Endothelial cell of umbilical vein (primary cell): ENCODE measurements at regions not wholly inside any gene's neighbourhood (a gene's known extent, or its start where the extent isn't known, plus 50 kb on each side); places are given as distances from the start of the nearest gene placed in this dataset.

Source experiments
- BruUV-seq: library from RNA; stranded (reverse); fragments of 400-500 nt; replicated peaks from 2 replicates; lab custom pipeline; 2021; lab: Mats Ljungman, UMichigan
- CTCF ChIA-PET: fragments of 300-600, 350-600 bp; sonication (Branson Sonifier 250); formaldehyde crosslinking; loops from one replicate; lab custom pipeline; 2021; ENCODE audit warnings: antibody characterized with exemption, inconsistent platforms; lab: Charles Lee
- POLR2A ChIA-PET: fragments of 300-600, 350-600 bp; sonication (Branson Sonifier 250); formaldehyde crosslinking; loops from one replicate; lab custom pipeline; 2021; ENCODE audit warnings: antibody characterized with exemption, inconsistent platforms; lab: Charles Lee
- DNase-seq: peaks from one replicate; pipeline ENCODE4 v3.0.0-alpha.2; 2011; ENCODE audit warnings: low read depth, low spot score
- FAIRE-seq: peaks from 2 replicates; lab custom pipeline; 2011; peaks lifted over from hg19 to GRCh38; lab: Jason Lieb, UNC
- H2AFZ ChIP-seq: 2 replicates; pipeline ENCODE4 v1.6.0; 2012; ENCODE audit warnings: low read depth, low read length, control low read depth, inconsistent platforms
- H3K27ac ChIP-seq: 2 replicates; pipeline ENCODE4 v1.5.1; 2011; ENCODE audit warnings: low read depth, mild to moderate bottlenecking, control low read depth, low read length, moderate library complexity; ENCODE audit not compliant: insufficient read depth
- H3K27me3 ChIP-seq, 2 experiments: 2 replicates each; pipeline versions ENCODE4 v1.6.0 to v1.6.1; 2011; ENCODE audit warnings: low read length in 2 of 2, mixed read lengths in 1 of 2; ENCODE audit not compliant: control insufficient read depth in 2 of 2, insufficient read depth in 2 of 2
- H3K36me3 ChIP-seq, 2 experiments: 2 replicates in 1 of 2; 3 replicates in 1 of 2; pipeline ENCODE4 v1.5.1; 2011; ENCODE audit warnings: low read length in 2 of 2, mild to moderate bottlenecking in 1 of 2, moderate library complexity in 1 of 2; ENCODE audit not compliant: control insufficient read depth in 2 of 2, insufficient read depth in 2 of 2; ENCODE audit errors: extremely low read depth in 1 of 2
- H3K4me1 ChIP-seq: 3 replicates; pipeline ENCODE4 v1.5.1; 2011; ENCODE audit warnings: mild to moderate bottlenecking, low read length; ENCODE audit not compliant: control insufficient read depth, insufficient read depth; ENCODE audit errors: extremely low read depth
- H3K4me2 ChIP-seq: 2 replicates; pipeline ENCODE4 v1.6.1; 2011; ENCODE audit warnings: low read length, control low read depth, mixed read lengths; ENCODE audit not compliant: insufficient read depth
- H3K4me3 ChIP-seq, 3 experiments: fragments of 200-600 bp in 1 of 3; sonication (generic), shearing (Covaris generic) in 1 of 3; replicated peaks in 1 of 3; 2 replicates each; pipeline ENCODE4 v1.5.1; 2011 to 2016; ENCODE audit warnings: control low read depth in 3 of 3, low read length in 3 of 3, mild to moderate bottlenecking in 2 of 3, inconsistent platforms in 1 of 3, low read depth in 1 of 3, moderate library complexity in 1 of 3; ENCODE audit not compliant: insufficient read depth in 1 of 3
- H3K79me2 ChIP-seq: 2 replicates; pipeline ENCODE4 v1.6.0; 2012; ENCODE audit warnings: low read length, inconsistent platforms; ENCODE audit not compliant: control insufficient read depth, insufficient read depth
- H3K9ac ChIP-seq: replicated peaks from 2 replicates; pipeline ENCODE3; 2011; ENCODE audit warnings: low read length, control low read depth; ENCODE audit not compliant: insufficient read depth; ENCODE audit errors: extremely low read depth
- H3K9me1 ChIP-seq: replicated peaks from 3 replicates; pipeline ENCODE4 v1.6.0; 2011; ENCODE audit warnings: mild to moderate bottlenecking, low read length; ENCODE audit not compliant: control insufficient read depth, insufficient read depth; ENCODE audit errors: extremely low read depth
- H3K9me3 ChIP-seq: replicated peaks from 2 replicates; pipeline ENCODE4 v1.5.1; 2012; ENCODE audit warnings: low read length, inconsistent platforms; ENCODE audit not compliant: control insufficient read depth, insufficient read depth
- H4K20me1 ChIP-seq: replicated peaks from 2 replicates; pipeline ENCODE3; 2011; ENCODE audit warnings: mild to moderate bottlenecking, low read length; ENCODE audit not compliant: control insufficient read depth, insufficient read depth; ENCODE audit errors: extremely low read depth
- CTCF ChIP-seq, 2 donors: IDR thresholded peaks; 1 replicate in 1 of 2; 2 replicates in 1 of 2; pipeline ENCODE4 v1.5.1; 2011; ENCODE audit warnings: low read length in 2 of 2, mild to moderate bottlenecking in 2 of 2, moderate library complexity in 2 of 2, control low read depth in 1 of 2, inconsistent platforms in 1 of 2, low read depth in 1 of 2; ENCODE audit not compliant: insufficient read depth in 1 of 2; ENCODE audit errors: extremely low read depth in 1 of 2
- EZH2 ChIP-seq: IDR thresholded peaks from 2 replicates; pipeline ENCODE4 v1.6.1; 2012; ENCODE audit warnings: borderline replicate concordance, low read depth, mild to moderate bottlenecking, moderate library complexity, low read length, inconsistent platforms; ENCODE audit not compliant: severe bottlenecking
- FOS ChIP-seq: IDR thresholded peaks from 2 replicates; pipeline ENCODE4 v1.6.1; 2011; ENCODE audit warnings: mild to moderate bottlenecking, low read length, moderate library complexity, borderline replicate concordance; ENCODE audit not compliant: insufficient read depth
- GATA2 ChIP-seq: IDR thresholded peaks from 2 replicates; pipeline ENCODE4 v1.7.0; 2011; ENCODE audit warnings: low read depth, mild to moderate bottlenecking, moderate library complexity, mixed read lengths, low read length; ENCODE audit not compliant: insufficient read length, insufficient read depth
- JUN ChIP-seq: IDR thresholded peaks from 2 replicates; pipeline ENCODE4 v1.6.1; 2011; ENCODE audit warnings: borderline replicate concordance, low read depth; ENCODE audit not compliant: insufficient read length, insufficient read depth
- MAX ChIP-seq: IDR thresholded peaks from 2 replicates; pipeline ENCODE4 v1.6.1; 2011; ENCODE audit not compliant: insufficient read depth, insufficient read length
- MYC ChIP-seq: IDR thresholded peaks from one replicate; pipeline ENCODE4 v1.6.1; 2011; ENCODE audit warnings: mild to moderate bottlenecking, low read depth, low read length
- POLR2A ChIP-seq: IDR thresholded peaks from 2 replicates; pipeline ENCODE4 v1.6.1; 2012; ENCODE audit warnings: low read depth, mild to moderate bottlenecking, control low read depth, low read length
- POLR2AphosphoS5 ChIP-seq: IDR thresholded peaks from 2 replicates; pipeline ENCODE4 v1.6.1; 2012; ENCODE audit warnings: low read depth, mild to moderate bottlenecking, control low read depth, low read length, moderate library complexity; ENCODE audit not compliant: insufficient read depth
- dilution Hi-C: fragments of 300-500 bp; cut with MboI; formaldehyde crosslinking; loops from one replicate; pipeline ENCODE4 v1.15.0; 2019; ENCODE audit warnings: low sequenced_read_pairs; ENCODE audit not compliant: extremely low pct_ligation_motif_present
- intact Hi-C: fragments of 100-400 bp; cut with micrococcal nuclease; formaldehyde crosslinking; loops from one replicate; pipeline ENCODE4 v1.10.0; 2022

GRCh38 chr21:22544747-22545146 is 1546.5 kb downstream of the NCAM2 start:
- Histone ChIP-seq H3K27me3 (no peaks in the 10 kb centered on the region), H3K9ac (no peak overlapping the region), H3K79me2 (no peaks in the 10 kb centered on the region), H3K36me3 (no peaks in the 10 kb centered on the region), H3K9me3 (peaks cover 2% of the 10 kb centered on the region), H3K4me3 (no peak overlapping the region), H3K4me1 (no peaks in the 10 kb centered on the region), H3K27ac (no peak overlapping the region), H3K4me2 (no peak overlapping the region), H2AFZ (no peak overlapping the region), H3K9me1 (no peaks in the 10 kb centered on the region), H4K20me1 (no peaks in the 10 kb centered on the region)
- ChIA-PET CTCF (no interaction called here), POLR2A (no interaction called here)
- dilution Hi-C loops (no loop called here), intact Hi-C loops (no loop called here)
- DNase-seq (no peak), FAIRE-seq (no peak)
- TF ChIP-seq EZH2 (no peak), POLR2AphosphoS5 (no peak), POLR2A (no peak), MYC (no peak), JUN (no peak), GATA2 (no peak), CTCF (IDR thresholded peaks at IDR 0.05; ENCODE audit: extremely low read depth in 1 of 2, insufficient read depth in 1 of 2, low read depth in 1 of 2, low read length in 2 of 2) (no peak), FOS (no peak), MAX (no peak)
- BruUV-seq, result no TSS peak
